GM21360 (cell line): ENCODE measurements at regions not wholly inside any gene's neighbourhood (a gene's known extent, or its start where the extent isn't known, plus 50 kb on each side); places are given as distances from the start of the nearest gene placed in this dataset.
"Not testable (repeated sequence)": the region's sequence is repeated elsewhere in the genome, so short reads cannot be mapped to it uniquely, and the experiment has no call there.

Experiments
- ATAC-seq: cut with Tn5 transposase; IDR thresholded peaks from one replicate; pipeline ENCODE4 v1.9.1; 2021; ENCODE audit warnings: mild to moderate bottlenecking, moderate library complexity; ENCODE audit not compliant: unreplicated experiment

GRCh38 chr3:61442696-61443095 is 118.7 kb upstream of the PTPRG start:
- ATAC-seq = no peak

GRCh38 chr3:61443886-61444285 is 117.5 kb upstream of the PTPRG start:
- no peak for ATAC-seq

GRCh38 chr3:61444782-61445181 is 116.6 kb upstream of the PTPRG start:
- no peak for ATAC-seq

GRCh38 chr3:61445924-61446323 is 115.4 kb upstream of the PTPRG start:
- no peak for ATAC-seq

- no peak for ATAC-seq
Measured at GRCh38 chr3:61446341-61446740, 115.0 kb upstream of the PTPRG start.

GRCh38 chr3:61448378-61448777 is 113.0 kb upstream of the PTPRG start:
- ATAC-seq = no peak

- ATAC-seq = no peak
Measured at GRCh38 chr3:61449327-61450040, 111.9 kb upstream of the PTPRG start.

GRCh38 chr3:61450866-61451265 is 110.5 kb upstream of the PTPRG start:
- ATAC-seq = no peak

GRCh38 chr3:61451841-61452240 is 109.5 kb upstream of the PTPRG start:
- no peak for ATAC-seq

- ATAC-seq = no peak
Measured at GRCh38 chr3:61452535-61453090, 108.8 kb upstream of the PTPRG start.

GRCh38 chr3:61454006-61454585 is 107.3 kb upstream of the PTPRG start:
- no peak for ATAC-seq

- ATAC-seq = no peak
Measured at GRCh38 chr3:61454801-61455200, 106.6 kb upstream of the PTPRG start.

GRCh38 chr3:61460636-61461035 is 100.7 kb upstream of the PTPRG start:
- ATAC-seq = no peak

- no peak for ATAC-seq
Measured at GRCh38 chr3:61463191-61463590, 98.2 kb upstream of the PTPRG start.

GRCh38 chr3:61464518-61465140 is 96.7 kb upstream of the PTPRG start:
- ATAC-seq = no peak

- no peak for ATAC-seq
Measured at GRCh38 chr3:61466357-61466756, 95.0 kb upstream of the PTPRG start.

GRCh38 chr3:61483997-61484396 is 77.4 kb upstream of the PTPRG start:
- no peak for ATAC-seq

GRCh38 chr3:61493339-61493738 is 68.0 kb upstream of the PTPRG start:
- no peak for ATAC-seq

GRCh38 chr3:61494309-61494708 is 67.1 kb upstream of the PTPRG start:
- not testable (repeated sequence) for ATAC-seq

- no peak for ATAC-seq
Measured at GRCh38 chr3:61497463-61497862, 63.9 kb upstream of the PTPRG start.

GRCh38 chr3:61505197-61505596 is 56.2 kb upstream of the PTPRG start:
- ATAC-seq = no peak

GRCh38 chr3:61507946-61508345 is 53.4 kb upstream of the PTPRG start:
- ATAC-seq = no peak
